Neuronal stem cell (in vitro differentiated cells): ENCODE measurements at regions not wholly inside any gene's neighbourhood (a gene's known extent, or its start where the extent isn't known, plus 50 kb on each side); places are given as distances from the start of the nearest gene placed in this dataset.

Source experiments
- DNase-seq: peaks from one replicate; pipeline ENCODE4 v3.0.0-alpha.2; 2013; ENCODE audit warnings: low spot score
- H2AFZ ChIP-seq: one replicate; pipeline ENCODE4 v1.6.1; 2013; ENCODE audit warnings: mild to moderate bottlenecking, low read length, inconsistent platforms
- H2AK5ac ChIP-seq: 2 replicates; pipeline ENCODE4 v1.6.1; 2013; ENCODE audit warnings: low read depth, mild to moderate bottlenecking, inconsistent platforms, low read length, moderate library complexity, mixed read lengths
- H2BK120ac ChIP-seq: 2 replicates; pipeline ENCODE4 v1.6.1; 2013; ENCODE audit warnings: low read depth, mild to moderate bottlenecking, inconsistent platforms, low read length, moderate library complexity, mixed read lengths
- H2BK12ac ChIP-seq: one replicate; pipeline ENCODE4 v1.6.1; 2013; ENCODE audit warnings: low read length, inconsistent platforms
- H2BK15ac ChIP-seq: 2 replicates; pipeline ENCODE4 v1.6.1; 2013; ENCODE audit warnings: mild to moderate bottlenecking, low read length, inconsistent platforms, mixed read lengths
- H2BK5ac ChIP-seq: one replicate; pipeline ENCODE4 v1.6.1; 2013; ENCODE audit warnings: inconsistent platforms, mild to moderate bottlenecking, low read length, moderate library complexity
- H3K14ac ChIP-seq: one replicate; pipeline ENCODE4 v1.6.1; 2013; ENCODE audit warnings: low read length, inconsistent platforms
- H3K18ac ChIP-seq: 2 replicates; pipeline ENCODE4 v1.6.1; 2013; ENCODE audit warnings: low read length, inconsistent platforms
- H3K23ac ChIP-seq: 2 replicates; pipeline ENCODE4 v1.6.1; 2013; ENCODE audit warnings: low read depth, mild to moderate bottlenecking, mixed read lengths, low read length, inconsistent platforms; ENCODE audit not compliant: poor library complexity
- H3K27ac ChIP-seq: replicated peaks from 3 replicates; pipeline ENCODE4 v1.5.1; 2013; ENCODE audit warnings: low read length, inconsistent platforms
- H3K27me3 ChIP-seq, 3 experiments: 2 replicates each; pipeline ENCODE4 v1.6.1; 2013; ENCODE audit warnings: low read length in 3 of 3, mild to moderate bottlenecking in 2 of 3, inconsistent platforms in 1 of 3, low read depth in 1 of 3, mixed read lengths in 1 of 3, moderate library complexity in 1 of 3; ENCODE audit not compliant: control insufficient read depth in 3 of 3, insufficient read depth in 3 of 3
- H3K36me3 ChIP-seq, 2 donors: replicated peaks in 1 of 2; 2 replicates each; pipeline ENCODE4 v1.6.1; 2013; ENCODE audit warnings: low read length in 2 of 2; ENCODE audit not compliant: control insufficient read depth in 2 of 2, insufficient read depth in 2 of 2
- H3K4ac ChIP-seq: 2 replicates; pipeline ENCODE4 v1.6.1; 2013; ENCODE audit warnings: inconsistent platforms, mild to moderate bottlenecking, low read length, moderate library complexity
- H3K4me1 ChIP-seq, 2 donors: 1 replicate in 1 of 2; 2 replicates in 1 of 2; pipeline ENCODE4 v1.6.1; 2013; ENCODE audit warnings: low read length in 2 of 2, low read depth in 1 of 2; ENCODE audit not compliant: control insufficient read depth in 2 of 2, insufficient read depth in 1 of 2
- H3K4me2 ChIP-seq: one replicate; pipeline ENCODE4 v1.6.1; 2013; ENCODE audit warnings: mild to moderate bottlenecking, low read length, inconsistent platforms; ENCODE audit not compliant: insufficient read depth, poor library complexity, severe bottlenecking
- H3K4me3 ChIP-seq, 2 donors: 2 replicates each; pipeline ENCODE4 v1.5.1; 2013; ENCODE audit warnings: low read length in 2 of 2, mild to moderate bottlenecking in 2 of 2, inconsistent platforms in 1 of 2, moderate library complexity in 1 of 2
- H3K79me1 ChIP-seq: one replicate; pipeline ENCODE4 v1.6.1; 2013; ENCODE audit warnings: low read depth, mild to moderate bottlenecking, inconsistent platforms, low read length, moderate library complexity
- H3K9ac ChIP-seq: one replicate; pipeline ENCODE4 v1.6.1; 2013; ENCODE audit warnings: mild to moderate bottlenecking, low read depth, low read length, inconsistent platforms; ENCODE audit not compliant: poor library complexity
- H3K9me3 ChIP-seq, 2 donors: replicated peaks in 1 of 2; 2 replicates each; pipeline versions ENCODE3 to v1.6.1; 2013; ENCODE audit warnings: low read length in 2 of 2, mild to moderate bottlenecking in 2 of 2, inconsistent platforms in 1 of 2, low read depth in 1 of 2, mixed read lengths in 1 of 2, moderate library complexity in 1 of 2; ENCODE audit not compliant: control insufficient read depth in 2 of 2, insufficient read depth in 1 of 2
- H4K8ac ChIP-seq: one replicate; pipeline ENCODE4 v1.6.1; 2013; ENCODE audit warnings: low read depth, mild to moderate bottlenecking, inconsistent platforms, low read length, moderate library complexity
- H4K91ac ChIP-seq: one replicate; pipeline ENCODE4 v1.6.1; 2013; ENCODE audit warnings: low read length, low read depth, mild to moderate bottlenecking, inconsistent platforms; ENCODE audit not compliant: poor library complexity
- WGBS, 2 donors: extraction: QIAGEN DNeasy Blood & Tissue Kit; methylation state at CpG; one replicate each; pipeline ENCODE4 v1.1.7; 2013; ENCODE audit warnings: missing lambda C conversion rate in 2 of 2, mixed read lengths in 1 of 2; ENCODE audit not compliant: insufficient read length in 2 of 2, insufficient replicate concordance in 1 of 2; ENCODE audit errors: extremely low coverage in 2 of 2; 5-methylcytosine and 5-hydroxymethylcytosine counted together

DNA sequence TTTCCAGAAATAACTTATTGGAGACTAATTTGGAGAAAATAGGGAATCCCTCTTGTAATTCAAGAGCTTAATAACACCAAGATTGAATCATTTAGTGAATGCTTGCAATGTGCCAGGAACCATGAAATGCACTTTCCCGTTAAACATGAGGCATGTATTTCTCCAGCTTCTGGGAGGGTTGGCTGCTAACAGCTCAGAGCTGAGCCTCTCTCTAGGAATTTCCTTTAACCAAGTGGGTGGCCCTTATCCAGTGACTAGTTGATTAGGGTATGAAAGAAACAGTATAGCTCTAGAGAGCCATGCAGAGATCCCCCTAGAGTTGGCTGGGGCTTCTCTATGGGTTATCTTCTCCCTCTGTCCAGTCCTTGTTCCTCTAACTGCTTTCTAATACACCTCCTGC lies 356.4 kb upstream of the GOT2 start:
- Histone ChIP-seq H2AK5ac (no peak overlapping the region), H3K27ac (no peak overlapping the region), H4K91ac (no peak overlapping the region), H3K36me3 (no peaks in the 10 kb centered on the region), H2BK15ac (no peak overlapping the region), H3K9me3 (no peaks in the 10 kb centered on the region), H3K9ac (no peak overlapping the region), H2BK120ac (no peak overlapping the region), H2BK5ac (no peak overlapping the region), H3K79me1 (no peaks in the 10 kb centered on the region), H3K4me3 (no peak overlapping the region), H2AFZ (no peak overlapping the region), H3K23ac (no peak overlapping the region), H3K27me3 (no peaks in the 10 kb centered on the region), H3K4ac (no peak overlapping the region), H3K14ac (no peak overlapping the region), H4K8ac (no peak overlapping the region), H3K18ac (no peak overlapping the region), H3K4me2 (no peak overlapping the region), H3K4me1 (no peaks in the 10 kb centered on the region), H2BK12ac (no peak overlapping the region)
- WGBS, 2 donors = no CpG with 5 or more reads among the region's 1 CpG
- no peak for DNase-seq

DNA sequence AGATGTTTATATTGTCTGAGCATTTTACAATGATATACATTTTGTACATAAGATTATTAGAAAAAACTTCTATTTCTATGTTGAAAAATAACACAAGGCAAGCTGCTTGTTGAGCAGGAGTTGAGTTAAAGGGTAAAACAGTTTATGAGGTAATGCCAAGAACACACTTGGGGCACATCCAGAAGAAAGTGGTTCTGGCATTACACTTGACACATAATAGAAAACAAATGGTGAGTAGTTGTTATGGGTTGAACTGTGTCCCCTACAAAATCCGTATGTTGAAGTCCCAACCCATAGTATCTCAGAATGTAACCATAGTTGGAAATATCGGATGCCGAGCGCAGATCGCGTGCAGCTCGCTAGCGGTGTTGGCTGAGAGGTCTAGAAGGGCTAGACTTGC lies 354.3 kb upstream of the GOT2 start:
- Histone ChIP-seq H3K14ac (no peak overlapping the region), H2BK15ac (no peak overlapping the region), H3K36me3 (no peaks in the 10 kb centered on the region), H3K9me3 (no peaks in the 10 kb centered on the region), H2AK5ac (no peak overlapping the region), H3K79me1 (no peaks in the 10 kb centered on the region), H3K18ac (no peak overlapping the region), H3K9ac (no peak overlapping the region), H3K4me2 (no peak overlapping the region), H2BK12ac (no peak overlapping the region), H3K4me3 (no peak overlapping the region), H3K27me3 (no peaks in the 10 kb centered on the region), H3K27ac (no peak overlapping the region), H3K23ac (no peak overlapping the region), H2BK120ac (no peak overlapping the region), H2AFZ (no peak overlapping the region), H4K91ac (no peak overlapping the region), H2BK5ac (no peak overlapping the region), H3K4me1 (no peaks in the 10 kb centered on the region), H3K4ac (no peak overlapping the region), H4K8ac (no peak overlapping the region)
- DNase-seq = no peak
- no CpG with 5 or more reads among the region's 8 CpGs for WGBS, 2 donors

DNA sequence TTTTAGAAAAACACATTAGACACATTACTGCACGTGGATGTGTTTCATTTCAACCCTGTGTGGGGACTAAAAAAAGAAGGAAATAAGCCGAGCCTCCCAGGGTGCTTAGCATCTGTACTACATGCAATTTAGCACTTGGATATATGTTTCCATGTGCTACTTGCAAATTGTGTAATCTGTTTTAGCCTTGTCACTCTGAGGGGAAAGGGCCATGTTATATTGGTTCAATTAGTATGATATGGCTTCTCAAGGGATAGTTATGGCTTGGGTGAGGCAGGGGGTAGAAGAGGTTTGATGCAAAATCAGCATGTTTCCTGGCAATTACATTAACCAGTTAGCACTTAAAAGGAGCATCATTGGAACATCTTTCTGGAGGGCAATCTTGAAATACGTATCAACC lies 353.5 kb upstream of the GOT2 start:
- Histone ChIP-seq H3K79me1 (no peaks in the 10 kb centered on the region), H3K18ac (no peak overlapping the region), H2BK5ac (no peak overlapping the region), H3K36me3 (no peaks in the 10 kb centered on the region), H3K9ac (no peak overlapping the region), H4K91ac (no peak overlapping the region), H4K8ac (no peak overlapping the region), H3K4ac (no peak overlapping the region), H3K23ac (no peak overlapping the region), H3K27me3 (no peaks in the 10 kb centered on the region), H3K4me3 (no peak overlapping the region), H3K9me3 (no peaks in the 10 kb centered on the region), H3K27ac (no peak overlapping the region), H3K4me1 (no peaks in the 10 kb centered on the region), H2AFZ (no peak overlapping the region), H3K14ac (no peak overlapping the region), H2AK5ac (no peak overlapping the region), H3K4me2 (no peak overlapping the region), H2BK120ac (no peak overlapping the region), H2BK15ac (no peak overlapping the region), H2BK12ac (no peak overlapping the region)
- no CpG with 5 or more reads among the region's 3 CpGs for WGBS, 2 donors
- no peak for DNase-seq

DNA sequence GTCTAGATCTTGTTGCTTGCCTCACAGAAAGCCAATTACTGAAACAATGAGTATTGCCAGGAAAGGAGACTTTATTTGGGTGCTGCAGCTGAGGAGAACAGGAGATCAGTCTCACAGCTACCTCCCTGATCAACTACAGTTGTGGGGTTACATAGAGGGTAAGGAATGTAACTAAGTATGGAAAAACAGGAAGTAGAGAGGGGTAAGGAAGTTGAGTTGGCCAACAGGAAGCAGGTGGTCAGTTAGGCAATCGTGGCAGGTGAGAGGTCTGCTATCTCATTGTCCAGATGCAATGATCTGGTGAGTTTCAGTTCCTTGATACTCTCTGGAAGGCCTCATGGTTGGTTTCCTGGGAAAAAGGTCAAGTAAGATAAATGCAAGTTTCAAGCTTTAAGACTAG lies 333.1 kb upstream of the GOT2 start:
- Histone ChIP-seq H3K4ac (no peak overlapping the region), H3K4me3 (no peak overlapping the region), H3K36me3 (no peaks in the 10 kb centered on the region), H3K4me1 (no peaks in the 10 kb centered on the region), H2BK120ac (no peak overlapping the region), H3K9me3 (no peaks in the 10 kb centered on the region), H3K14ac (no peak overlapping the region), H3K27me3 (no peaks in the 10 kb centered on the region), H4K8ac (no peak overlapping the region), H2BK15ac (no peak overlapping the region), H3K27ac (no peak overlapping the region), H4K91ac (no peak overlapping the region), H2BK5ac (no peak overlapping the region), H2BK12ac (no peak overlapping the region), H2AK5ac (no peak overlapping the region), H3K9ac (no peak overlapping the region), H3K18ac (no peak overlapping the region), H3K4me2 (no peak overlapping the region), H3K23ac (no peak overlapping the region), H3K79me1 (no peaks in the 10 kb centered on the region), H2AFZ (no peak overlapping the region)
- WGBS, 2 donors = no CpG with 5 or more reads among the region's 1 CpG
- no peak for DNase-seq
